Activated T-helper 1 cell treated with anti-CD3 and anti-CD28 coated beads, Interleukin-12 subunit alpha, Interleukin-12 subunit beta, Interleukin-2, Interleukin-4 antibody, amounts not matched to agents 30 ng/mL and 10 ng/mL and 1 ng/mL, durations not matched to agents 14 hours and 24 hours and 36 hours (primary cell): ENCODE measurements at regions not wholly inside any gene's neighbourhood (a gene's known extent, or its start where the extent isn't known, plus 50 kb on each side); places are given as distances from the start of the nearest gene placed in this dataset.

Experiments used
- DNase-seq: peaks from one replicate; pipeline ENCODE4 v3.0.0; 2021; ENCODE audit warnings: low spot score
- H3K27ac Mint-ChIP-seq: one replicate; pipeline ENCODE4 v1.8.0; 2021; ENCODE audit warnings: mild to moderate bottlenecking, mixed read lengths
- H3K27me3 Mint-ChIP-seq: one replicate; pipeline ENCODE4 v1.8.0; 2022; ENCODE audit warnings: mild to moderate bottlenecking, moderate library complexity, mixed read lengths; ENCODE audit not compliant: insufficient read depth
- H3K36me3 Mint-ChIP-seq: one replicate; pipeline ENCODE4 v1.8.0; 2021; ENCODE audit warnings: low read depth, mixed read lengths
- H3K4me1 Mint-ChIP-seq: one replicate; pipeline ENCODE4 v1.8.0; 2021; ENCODE audit warnings: low read depth, mixed read lengths
- H3K4me3 Mint-ChIP-seq: one replicate; pipeline ENCODE4 v1.8.0; 2021; ENCODE audit warnings: mild to moderate bottlenecking, moderate library complexity, mixed read lengths
- H3K9me3 Mint-ChIP-seq: one replicate; pipeline ENCODE4 v1.8.0; 2021; ENCODE audit warnings: mixed read lengths
- intact Hi-C: fragments of 100-400 bp; cut with micrococcal nuclease; formaldehyde crosslinking; loops from one replicate; pipeline ENCODE4 v1.15.1; 2024

GRCh38 chr3:59600631-59601030, 550.8 kb upstream of the CFAP20DC start:
- intact Hi-C loops = no loop called here
- Mint-ChIP-seq H3K4me3 (no peak overlapping the region), H3K27ac (no peak overlapping the region), H3K9me3 (peaks cover 10% of the 10 kb centered on the region), H3K27me3 (no peaks in the 10 kb centered on the region), H3K4me1 (no peaks in the 10 kb centered on the region), H3K36me3 (no peaks in the 10 kb centered on the region)
- no peak for DNase-seq

DNA sequence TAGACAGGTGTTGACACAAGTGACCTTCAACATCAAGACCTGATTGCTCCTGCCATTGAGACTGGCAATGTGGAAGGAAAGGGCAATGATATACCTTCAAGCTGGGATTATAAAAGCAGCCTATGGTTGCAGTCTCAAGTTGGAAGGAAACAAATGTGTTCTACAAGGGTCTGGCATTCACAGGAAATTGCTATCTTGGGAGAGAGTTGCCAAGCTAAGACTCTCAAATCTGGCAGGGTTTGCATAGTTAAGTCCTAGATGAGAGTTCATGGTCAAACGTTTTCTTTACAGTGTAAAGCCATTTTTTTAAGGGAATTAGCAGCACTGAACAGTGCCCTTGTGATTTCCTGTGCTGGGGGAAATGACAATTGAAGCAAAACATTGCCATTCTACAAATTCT, 546.9 kb upstream of the CFAP20DC start:
- Mint-ChIP-seq H3K9me3 (peaks cover 17% of the 10 kb centered on the region), H3K4me3 (no peak overlapping the region), H3K36me3 (no peaks in the 10 kb centered on the region), H3K27ac (no peak overlapping the region), H3K4me1 (no peaks in the 10 kb centered on the region), H3K27me3 (peaks cover 10% of the 10 kb centered on the region)
- intact Hi-C loops = no loop called here
- DNase-seq = no peak

- Mint-ChIP-seq H3K27ac (no peak overlapping the region), H3K4me1 (no peaks in the 10 kb centered on the region), H3K27me3 (peaks cover 10% of the 10 kb centered on the region), H3K4me3 (no peak overlapping the region), H3K9me3 (peaks cover 17% of the 10 kb centered on the region), H3K36me3 (no peaks in the 10 kb centered on the region)
- intact Hi-C loops = no loop called here
- no peak for DNase-seq
These were observed 546.0 kb upstream of the CFAP20DC start for GRCh38 chr3:59595830-59596229.

GRCh38 chr3:59593380-59593779, 543.6 kb upstream of the CFAP20DC start:
- H3K9me3 Mint-ChIP-seq = peaks cover 16% of the 10 kb centered on the region
- no peak overlapping the region for H3K27ac Mint-ChIP-seq
- H3K4me3 Mint-ChIP-seq = no peak overlapping the region
- no peaks in the 10 kb centered on the region for H3K36me3 Mint-ChIP-seq
- peaks cover 10% of the 10 kb centered on the region for H3K27me3 Mint-ChIP-seq
- DNase-seq = no peak
- intact Hi-C loops = no loop called here
- no peaks in the 10 kb centered on the region for H3K4me1 Mint-ChIP-seq

DNA sequence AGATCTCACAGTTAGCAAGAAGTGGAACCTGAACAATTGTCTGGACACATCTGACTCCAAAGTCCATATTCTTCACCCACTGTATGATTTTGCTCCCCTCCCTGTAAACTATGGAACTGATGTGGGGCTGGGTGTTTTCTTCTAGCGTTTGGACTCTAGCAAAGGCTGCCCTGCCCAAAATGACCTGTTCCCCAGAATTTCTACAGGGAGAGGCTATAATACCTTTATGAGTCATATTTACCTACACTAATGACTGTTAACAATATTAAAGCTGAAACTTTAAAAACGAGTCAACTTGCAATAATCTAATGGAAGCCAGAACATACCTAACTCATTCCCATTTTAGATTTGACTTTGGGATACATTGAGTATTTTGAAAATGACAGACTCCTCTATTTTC, 531.2 kb upstream of the CFAP20DC start:
- Mint-ChIP-seq H3K27me3 (no peaks in the 10 kb centered on the region), H3K9me3 (peaks cover 18% of the 10 kb centered on the region), H3K4me1 (peaks cover 4% of the 10 kb centered on the region), H3K4me3 (no peak overlapping the region), H3K27ac (no peak overlapping the region), H3K36me3 (peaks cover 3% of the 10 kb centered on the region)
- DNase-seq = no peak
- intact Hi-C loops = no loop called here

DNA sequence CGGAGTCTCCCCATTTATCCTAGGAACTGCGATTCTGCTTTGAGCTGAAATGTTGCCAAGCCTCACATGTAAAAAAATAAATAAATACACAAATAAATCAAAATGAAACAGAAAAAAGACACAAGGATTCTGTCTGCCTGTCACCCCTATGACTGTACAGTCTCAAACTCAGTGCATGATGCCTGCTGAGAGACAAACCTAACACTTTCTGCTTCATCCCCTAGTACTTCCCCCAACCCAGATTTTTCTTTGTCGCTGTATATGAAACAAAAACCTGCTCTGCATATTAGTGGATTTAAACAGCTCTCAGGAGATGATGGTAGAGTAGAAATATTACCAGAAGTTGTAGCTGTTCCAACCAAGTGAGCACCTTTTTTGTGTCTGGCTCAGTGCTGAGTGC, 530.7 kb upstream of the CFAP20DC start:
- Mint-ChIP-seq H3K9me3 (peaks cover 14% of the 10 kb centered on the region), H3K36me3 (no peaks in the 10 kb centered on the region), H3K4me1 (peaks cover 4% of the 10 kb centered on the region), H3K27me3 (no peaks in the 10 kb centered on the region), H3K4me3 (no peak overlapping the region), H3K27ac (no peak overlapping the region)
- intact Hi-C loops = no loop called here
- no peak for DNase-seq

DNA sequence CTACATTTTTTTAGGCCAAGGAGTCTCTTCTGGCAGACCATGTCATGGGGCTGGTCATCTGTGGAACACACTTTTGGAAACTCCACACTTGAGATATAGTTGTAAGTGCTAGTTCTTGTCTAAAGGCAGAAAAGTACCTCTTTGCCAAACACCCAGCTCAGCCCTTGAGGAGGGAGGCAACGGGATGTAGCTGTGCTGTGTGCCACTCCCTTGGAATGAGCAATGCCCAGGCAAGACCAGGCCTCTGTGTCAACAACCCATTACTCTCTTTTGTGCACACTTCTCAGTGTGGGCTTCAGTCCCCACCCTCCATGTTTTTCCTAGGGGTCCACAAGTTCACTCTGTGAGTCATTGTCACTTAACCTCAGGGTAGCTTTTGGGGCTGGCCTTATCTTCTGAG, 528.3 kb upstream of the CFAP20DC start:
- Mint-ChIP-seq H3K4me3 (no peak overlapping the region), H3K4me1 (peaks cover 4% of the 10 kb centered on the region), H3K27me3 (no peaks in the 10 kb centered on the region), H3K36me3 (no peaks in the 10 kb centered on the region), H3K9me3 (peaks cover 8% of the 10 kb centered on the region), H3K27ac (peak overlapping the region; percentile 19)
- intact Hi-C loops = loop anchor here (5.0 to 10.0 kb wide), 2 partner anchors 207 to 499 kb away; no protein-coding TSS in a partner anchor
- no peak for DNase-seq

DNA sequence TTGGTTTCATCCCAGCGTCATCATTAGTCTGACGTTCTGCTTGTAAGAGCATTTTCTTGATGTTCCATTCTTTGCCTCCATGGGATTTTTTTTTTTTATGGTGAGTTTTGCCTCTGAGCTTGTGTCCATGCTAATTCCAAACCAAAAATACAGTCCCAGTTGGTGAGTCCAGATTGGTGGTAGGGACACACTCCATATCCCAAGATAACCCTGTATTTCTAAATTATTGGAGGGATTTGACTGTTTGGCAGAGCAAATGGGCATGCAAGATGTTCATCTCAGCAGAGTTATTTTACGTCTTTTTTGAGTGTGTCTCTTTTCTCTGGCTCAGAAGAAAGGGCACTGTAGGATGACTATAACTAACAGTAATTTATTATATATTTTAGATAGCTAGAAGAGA, 526.8 kb upstream of the CFAP20DC start:
- Mint-ChIP-seq H3K27me3 (no peaks in the 10 kb centered on the region), H3K4me1 (peaks cover 13% of the 10 kb centered on the region), H3K36me3 (no peaks in the 10 kb centered on the region), H3K9me3 (no peaks in the 10 kb centered on the region), H3K4me3 (no peak overlapping the region), H3K27ac (no peak overlapping the region)
- DNase-seq = no peak
- intact Hi-C loops = loop anchor here (5.0 to 10.0 kb wide), 2 partner anchors 208 to 501 kb away; no protein-coding TSS in a partner anchor

- peak; percentile 72 for DNase-seq
- Mint-ChIP-seq H3K27me3 (no peaks in the 10 kb centered on the region), H3K9me3 (no peaks in the 10 kb centered on the region), H3K27ac (peak overlapping the region; percentile 15), H3K4me3 (no peak overlapping the region), H3K36me3 (no peaks in the 10 kb centered on the region), H3K4me1 (peaks cover 10% of the 10 kb centered on the region)
- intact Hi-C loops = loop anchor here (1.0 to 10.0 kb wide), 7 partner anchors 209 to 1805 kb away; no protein-coding TSS in a partner anchor
These were observed 525.5 kb upstream of the CFAP20DC start for GRCh38 chr3:59575113-59576001.

- intact Hi-C loops = loop anchor here (2.0 to 10.0 kb wide), 2 partner anchors 211 to 1807 kb away; no protein-coding TSS in a partner anchor
- Mint-ChIP-seq H3K27me3 (no peaks in the 10 kb centered on the region), H3K9me3 (no peaks in the 10 kb centered on the region), H3K4me1 (peaks cover 10% of the 10 kb centered on the region), H3K36me3 (no peaks in the 10 kb centered on the region), H3K27ac (no peak overlapping the region), H3K4me3 (no peak overlapping the region)
- no peak for DNase-seq
These were observed 524.1 kb upstream of the CFAP20DC start for GRCh38 chr3:59573911-59574310.

DNA sequence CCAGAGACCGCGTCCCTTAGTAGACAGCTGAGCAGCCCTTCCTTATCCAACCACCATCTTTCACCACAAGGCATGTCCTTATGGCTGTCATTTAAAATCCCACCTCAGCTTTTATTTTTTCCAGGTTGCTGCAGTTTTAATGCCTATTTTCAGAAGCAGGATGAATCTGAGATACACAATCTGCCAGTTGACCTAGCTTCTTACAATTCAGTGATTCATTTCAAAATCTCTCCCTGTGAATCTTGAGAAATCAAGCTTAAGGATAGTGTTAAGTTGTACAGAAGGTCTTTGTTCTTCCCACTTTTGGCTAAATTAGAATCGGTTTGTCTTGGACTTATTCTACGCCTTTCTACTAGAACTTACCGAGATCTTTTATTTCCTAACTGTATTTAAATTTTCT, 522.3 kb upstream of the CFAP20DC start:
- Mint-ChIP-seq H3K27me3 (no peaks in the 10 kb centered on the region), H3K36me3 (no peaks in the 10 kb centered on the region), H3K27ac (no peak overlapping the region), H3K4me1 (peaks cover 11% of the 10 kb centered on the region), H3K9me3 (no peaks in the 10 kb centered on the region), H3K4me3 (no peak overlapping the region)
- DNase-seq = no peak
- intact Hi-C loops = loop anchor here (10.0 kb wide), 1 partner anchor 213 kb away; no protein-coding TSS in a partner anchor

GRCh38 chr3:59570806-59571205, 521.0 kb upstream of the CFAP20DC start:
- no peak for DNase-seq
- intact Hi-C loops = loop anchor here (10.0 kb wide), 1 partner anchor 214 kb away; no protein-coding TSS in a partner anchor
- Mint-ChIP-seq H3K27ac (no peak overlapping the region), H3K27me3 (no peaks in the 10 kb centered on the region), H3K4me1 (peaks cover 22% of the 10 kb centered on the region), H3K36me3 (no peaks in the 10 kb centered on the region), H3K9me3 (no peaks in the 10 kb centered on the region), H3K4me3 (no peak overlapping the region)

GRCh38 chr3:59567661-59568060, 517.8 kb upstream of the CFAP20DC start:
- Mint-ChIP-seq H3K9me3 (no peaks in the 10 kb centered on the region), H3K27ac (no peak overlapping the region), H3K36me3 (no peaks in the 10 kb centered on the region), H3K4me3 (no peak overlapping the region), H3K4me1 (peaks cover 21% of the 10 kb centered on the region), H3K27me3 (no peaks in the 10 kb centered on the region)
- intact Hi-C loops = no loop called here
- no peak for DNase-seq
